ENCODE measurements at regions not wholly inside any gene's neighbourhood (a gene's known extent, or its start where the extent isn't known, plus 50 kb on each side); places are given as distances from the start of the nearest gene placed in this dataset.
A peak's percentile ranks its signal among the peaks of the same experiment; 100 is the strongest.

DNA sequence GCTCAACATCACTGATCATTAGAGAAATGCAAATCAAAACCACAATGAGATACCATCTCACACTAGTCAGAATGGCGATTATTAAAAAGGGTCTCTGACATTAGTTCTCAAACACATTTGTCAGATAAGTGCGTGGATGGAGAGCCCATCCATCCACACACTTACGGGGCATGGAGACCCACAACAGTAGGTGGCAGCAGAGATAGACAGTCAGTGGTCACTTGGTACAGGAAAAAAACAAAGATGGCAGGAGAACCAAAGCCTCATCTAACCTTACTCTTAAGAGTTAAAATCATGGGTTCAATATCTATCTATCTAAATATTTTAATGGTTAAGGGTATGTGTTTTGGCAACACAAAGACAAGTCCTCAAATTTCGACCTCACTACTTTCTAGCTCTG, 1378.7 kb upstream of the C9orf72 start:
- TF ChIP-seq EZH2 (IDR thresholded peaks at IDR 0.05) (no peak), TCF7L2 (IDR thresholded peaks at IDR 0.05; ENCODE audit: borderline replicate concordance, extremely low read depth, insufficient read depth, insufficient read length) (no peak), POLR2A (IDR thresholded peaks at IDR 0.05; ENCODE audit: borderline replicate concordance, extremely low read depth, insufficient read depth, insufficient read length) (no peak), RAD21 (IDR thresholded peaks at IDR 0.05; ENCODE audit: low read depth) (0 out of 2 replicates have a peak, but pooled peaks have one; percentile 6), YY1 (IDR thresholded peaks at IDR 0.05; ENCODE audit: extremely low read depth, insufficient replicate concordance, low read depth, low read length) (no peak)
- TF ChIP-seq, protein P1, sequence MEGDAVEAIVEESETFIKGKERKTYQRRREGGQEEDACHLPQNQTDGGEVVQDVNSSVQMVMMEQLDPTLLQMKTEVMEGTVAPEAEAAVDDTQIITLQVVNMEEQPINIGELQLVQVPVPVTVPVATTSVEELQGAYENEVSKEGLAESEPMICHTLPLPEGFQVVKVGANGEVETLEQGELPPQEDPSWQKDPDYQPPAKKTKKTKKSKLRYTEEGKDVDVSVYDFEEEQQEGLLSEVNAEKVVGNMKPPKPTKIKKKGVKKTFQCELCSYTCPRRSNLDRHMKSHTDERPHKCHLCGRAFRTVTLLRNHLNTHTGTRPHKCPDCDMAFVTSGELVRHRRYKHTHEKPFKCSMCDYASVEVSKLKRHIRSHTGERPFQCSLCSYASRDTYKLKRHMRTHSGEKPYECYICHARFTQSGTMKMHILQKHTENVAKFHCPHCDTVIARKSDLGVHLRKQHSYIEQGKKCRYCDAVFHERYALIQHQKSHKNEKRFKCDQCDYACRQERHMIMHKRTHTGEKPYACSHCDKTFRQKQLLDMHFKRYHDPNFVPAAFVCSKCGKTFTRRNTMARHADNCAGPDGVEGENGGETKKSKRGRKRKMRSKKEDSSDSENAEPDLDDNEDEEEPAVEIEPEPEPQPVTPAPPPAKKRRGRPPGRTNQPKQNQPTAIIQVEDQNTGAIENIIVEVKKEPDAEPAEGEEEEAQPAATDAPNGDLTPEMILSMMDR (IDR thresholded peaks at IDR 0.05 in 2 of 3, conservative IDR thresholded peaks at IDR 0.05 in 1 of 3; ENCODE audit: borderline replicate concordance in 1 of 3, insufficient read depth in 1 of 3, low read depth in 2 of 3, low read length in 2 of 3): peak in 2 of 3 experiments; percentile 13 to 26; a peak in 2 of 6 replicates
